ENCODE measurements at regions not wholly inside any gene's neighbourhood (a gene's known extent, or its start where the extent isn't known, plus 50 kb on each side); places are given as distances from the start of the nearest gene placed in this dataset.

DNA sequence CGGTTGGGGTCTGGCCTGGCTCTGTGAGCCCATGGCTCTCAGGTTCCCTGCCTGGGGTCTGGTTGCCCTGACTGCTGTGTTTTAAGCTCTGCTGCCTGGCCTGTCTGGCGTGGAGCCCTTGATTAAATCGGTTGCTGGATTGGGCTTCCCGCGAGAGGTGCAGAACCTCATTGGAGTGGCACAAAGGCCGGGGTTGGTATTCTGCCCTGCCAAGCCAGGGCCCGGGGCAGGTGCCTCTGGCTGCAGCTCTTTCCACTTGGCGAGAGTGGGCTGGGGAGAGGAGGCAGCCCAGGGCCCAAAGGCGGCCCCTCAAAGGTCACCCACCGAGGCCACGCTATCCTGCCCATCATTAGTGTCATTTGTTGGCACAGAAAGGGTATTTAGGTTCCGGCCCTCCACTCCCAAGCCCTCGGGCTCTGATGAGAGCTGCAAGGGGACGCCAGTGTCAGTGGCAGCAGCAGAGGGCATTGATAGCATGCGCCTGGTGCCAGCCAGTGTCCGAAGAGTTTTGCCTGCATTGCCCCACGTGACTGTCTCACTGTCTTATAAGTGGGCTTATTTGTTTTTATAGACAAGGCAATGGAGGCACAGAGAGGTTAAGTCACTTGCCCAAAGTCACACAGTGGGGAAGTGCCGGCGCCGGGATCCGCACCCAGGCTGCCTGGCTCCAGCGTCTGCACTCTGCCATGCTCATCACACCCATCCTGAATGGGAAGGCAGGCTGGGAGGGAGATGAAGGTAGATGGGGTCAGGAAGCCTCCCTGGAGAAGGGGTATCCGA lies 68.0 kb upstream of the CIBAR2 start:
- peaks cover 37% of the 10 kb centered on the region for H3K4me1 Mint-ChIP-seq (ENCODE audit: low read depth)
- peaks cover 27% of the 10 kb centered on the region for H3K9me3 Mint-ChIP-seq
- no peak overlapping the region for H3K27ac Mint-ChIP-seq
- no peaks in the 10 kb centered on the region; the same call in 1 of the 2 replicates for H3K27me3 Mint-ChIP-seq (ENCODE audit: insufficient read depth)
- DNase-seq: no peak
- TF ChIP-seq, protein P1, sequence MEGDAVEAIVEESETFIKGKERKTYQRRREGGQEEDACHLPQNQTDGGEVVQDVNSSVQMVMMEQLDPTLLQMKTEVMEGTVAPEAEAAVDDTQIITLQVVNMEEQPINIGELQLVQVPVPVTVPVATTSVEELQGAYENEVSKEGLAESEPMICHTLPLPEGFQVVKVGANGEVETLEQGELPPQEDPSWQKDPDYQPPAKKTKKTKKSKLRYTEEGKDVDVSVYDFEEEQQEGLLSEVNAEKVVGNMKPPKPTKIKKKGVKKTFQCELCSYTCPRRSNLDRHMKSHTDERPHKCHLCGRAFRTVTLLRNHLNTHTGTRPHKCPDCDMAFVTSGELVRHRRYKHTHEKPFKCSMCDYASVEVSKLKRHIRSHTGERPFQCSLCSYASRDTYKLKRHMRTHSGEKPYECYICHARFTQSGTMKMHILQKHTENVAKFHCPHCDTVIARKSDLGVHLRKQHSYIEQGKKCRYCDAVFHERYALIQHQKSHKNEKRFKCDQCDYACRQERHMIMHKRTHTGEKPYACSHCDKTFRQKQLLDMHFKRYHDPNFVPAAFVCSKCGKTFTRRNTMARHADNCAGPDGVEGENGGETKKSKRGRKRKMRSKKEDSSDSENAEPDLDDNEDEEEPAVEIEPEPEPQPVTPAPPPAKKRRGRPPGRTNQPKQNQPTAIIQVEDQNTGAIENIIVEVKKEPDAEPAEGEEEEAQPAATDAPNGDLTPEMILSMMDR (IDR thresholded peaks at IDR 0.05): no peak
- H3K4me3 Mint-ChIP-seq: no peak overlapping the region
- peaks cover 33% of the 10 kb centered on the region for H3K36me3 Mint-ChIP-seq (ENCODE audit: low read depth)

GRCh38 chr16:85180827-85181738 lies 68.8 kb upstream of the CIBAR2 start:
- Mint-ChIP-seq H3K4me3 (no peak overlapping the region), H3K36me3 (ENCODE audit: low read depth) (peaks cover 33% of the 10 kb centered on the region), H3K27me3 (ENCODE audit: insufficient read depth) (peaks cover 4% of the 10 kb centered on the region), H3K4me1 (ENCODE audit: low read depth) (peaks cover 32% of the 10 kb centered on the region), H3K27ac (no peak overlapping the region), H3K9me3 (peaks cover 27% of the 10 kb centered on the region)
- no peak for DNase-seq
- TF ChIP-seq, protein P1 (IDR thresholded peaks at IDR 0.05): no peak

DNA sequence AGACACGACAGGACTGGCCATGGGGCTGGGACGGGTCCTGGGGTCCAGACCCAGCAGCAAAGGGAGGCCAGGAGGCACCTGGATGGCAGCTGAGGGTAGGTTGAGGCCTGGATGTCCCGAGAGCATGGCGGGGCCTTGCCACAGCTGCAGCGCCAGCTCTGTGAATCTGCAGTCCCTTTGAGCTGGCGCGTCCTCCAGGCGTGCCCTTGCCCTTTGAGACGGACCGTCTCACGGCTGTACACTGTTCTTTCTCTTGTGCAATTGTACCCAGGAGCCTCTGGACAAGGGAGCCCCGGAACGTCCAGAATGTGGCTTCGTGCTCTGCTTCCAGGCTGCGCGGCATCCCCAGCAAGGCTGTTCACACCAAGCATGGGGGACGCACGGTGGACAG lies 69.5 kb upstream of the CIBAR2 start:
- peaks cover 27% of the 10 kb centered on the region for H3K9me3 Mint-ChIP-seq
- peaks cover 4% of the 10 kb centered on the region for H3K27me3 Mint-ChIP-seq (ENCODE audit: insufficient read depth)
- no peak for DNase-seq
- H3K4me3 Mint-ChIP-seq: no peak overlapping the region
- TF ChIP-seq, protein P1 (IDR thresholded peaks at IDR 0.05): no peak
- peaks cover 33% of the 10 kb centered on the region for H3K36me3 Mint-ChIP-seq (ENCODE audit: low read depth)
- no peak overlapping the region for H3K27ac Mint-ChIP-seq
- peaks cover 32% of the 10 kb centered on the region for H3K4me1 Mint-ChIP-seq (ENCODE audit: low read depth)

- TF ChIP-seq, protein P1 (IDR thresholded peaks at IDR 0.05): no peak
- Mint-ChIP-seq H3K27ac (no peak overlapping the region), H3K9me3 (peaks cover 27% of the 10 kb centered on the region), H3K4me1 (ENCODE audit: low read depth) (peaks cover 32% of the 10 kb centered on the region), H3K27me3 (ENCODE audit: insufficient read depth) (peaks cover 4% of the 10 kb centered on the region), H3K36me3 (ENCODE audit: low read depth) (peaks cover 33% of the 10 kb centered on the region), H3K4me3 (no peak overlapping the region)
- DNase-seq: no peak
Observed at GRCh38 chr16:85182286-85182685, 70.0 kb upstream of the CIBAR2 start.

- peaks cover 4% of the 10 kb centered on the region for H3K27me3 Mint-ChIP-seq (ENCODE audit: insufficient read depth)
- peaks cover 30% of the 10 kb centered on the region for H3K4me1 Mint-ChIP-seq (ENCODE audit: low read depth)
- peaks cover 27% of the 10 kb centered on the region for H3K9me3 Mint-ChIP-seq
- no peak for DNase-seq
- H3K27ac Mint-ChIP-seq: no peak overlapping the region
- no peak overlapping the region for H3K4me3 Mint-ChIP-seq
- TF ChIP-seq, protein P1 (IDR thresholded peaks at IDR 0.05): no peak
- H3K36me3 Mint-ChIP-seq (ENCODE audit: low read depth): peaks cover 33% of the 10 kb centered on the region
Observed at GRCh38 chr16:85182774-85183173, 70.5 kb upstream of the CIBAR2 start.
